Hepatocyte (in vitro differentiated cells): ENCODE measurements at regions not wholly inside any gene's neighbourhood (a gene's known extent, or its start where the extent isn't known, plus 50 kb on each side); places are given as distances from the start of the nearest gene placed in this dataset.

Experiments used
- EZH2 ChIP-seq: fragments of 200-600 bp; sonication (generic); IDR thresholded peaks from 2 replicates; pipeline ENCODE4 v1.6.1; 2016; ENCODE audit warnings: antibody characterized with exemption, mild to moderate bottlenecking, borderline replicate concordance
- EZH2phosphoT487 ChIP-seq: fragments of 200-600 bp; sonication (generic); IDR thresholded peaks from one replicate; pipeline ENCODE4 v1.6.1; 2018; ENCODE audit warnings: antibody characterized with exemption, mild to moderate bottlenecking, low read depth, moderate library complexity; ENCODE audit not compliant: unreplicated experiment, severe bottlenecking
- TF ChIP-seq, protein P1 (sequence below): fragments of 200-600 bp; sonication (generic); IDR thresholded peaks from 2 replicates; pipeline ENCODE4 v1.5.1; 2016; ENCODE audit warnings: antibody characterized with exemption, mild to moderate bottlenecking; ENCODE audit not compliant: poor library complexity

DNA sequence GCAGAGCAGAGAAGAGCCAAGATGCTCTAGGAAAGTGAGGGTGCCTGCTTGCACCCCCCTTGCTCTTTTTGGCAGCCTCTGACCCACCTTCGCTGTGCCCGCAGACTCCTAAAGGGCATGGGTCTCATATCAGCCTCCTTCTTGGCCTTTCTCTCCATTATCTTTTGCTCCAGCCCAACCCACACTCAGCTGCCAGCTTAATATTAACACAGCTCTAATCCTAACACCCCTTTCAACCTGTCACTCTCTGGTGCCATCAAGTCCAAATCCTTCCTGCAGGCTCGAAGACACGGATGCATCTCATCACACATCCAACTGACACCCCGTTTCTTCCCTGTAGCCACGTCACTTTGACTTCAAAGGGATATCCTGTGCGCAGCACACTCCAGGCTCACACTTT lies 171.6 kb upstream of the AUTS2 start:
- TF ChIP-seq, protein P1, sequence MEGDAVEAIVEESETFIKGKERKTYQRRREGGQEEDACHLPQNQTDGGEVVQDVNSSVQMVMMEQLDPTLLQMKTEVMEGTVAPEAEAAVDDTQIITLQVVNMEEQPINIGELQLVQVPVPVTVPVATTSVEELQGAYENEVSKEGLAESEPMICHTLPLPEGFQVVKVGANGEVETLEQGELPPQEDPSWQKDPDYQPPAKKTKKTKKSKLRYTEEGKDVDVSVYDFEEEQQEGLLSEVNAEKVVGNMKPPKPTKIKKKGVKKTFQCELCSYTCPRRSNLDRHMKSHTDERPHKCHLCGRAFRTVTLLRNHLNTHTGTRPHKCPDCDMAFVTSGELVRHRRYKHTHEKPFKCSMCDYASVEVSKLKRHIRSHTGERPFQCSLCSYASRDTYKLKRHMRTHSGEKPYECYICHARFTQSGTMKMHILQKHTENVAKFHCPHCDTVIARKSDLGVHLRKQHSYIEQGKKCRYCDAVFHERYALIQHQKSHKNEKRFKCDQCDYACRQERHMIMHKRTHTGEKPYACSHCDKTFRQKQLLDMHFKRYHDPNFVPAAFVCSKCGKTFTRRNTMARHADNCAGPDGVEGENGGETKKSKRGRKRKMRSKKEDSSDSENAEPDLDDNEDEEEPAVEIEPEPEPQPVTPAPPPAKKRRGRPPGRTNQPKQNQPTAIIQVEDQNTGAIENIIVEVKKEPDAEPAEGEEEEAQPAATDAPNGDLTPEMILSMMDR: no peak
- TF ChIP-seq EZH2 (no peak), EZH2phosphoT487 (no peak)
